ENCODE measurements at regions not wholly inside any gene's neighbourhood (a gene's known extent, or its start where the extent isn't known, plus 50 kb on each side); places are given as distances from the start of the nearest gene placed in this dataset.

GRCh38 chr12:107547389-107547788 is 138.2 kb upstream of the PWP1 start:
- 80 to 97% (median 83%) methylated on average over 3 of the region's 3 CpGs for WGBS, 4 donors
- intact Hi-C loops (cut with DNase I), result no loop called here

GRCh38 chr12:107549651-107550480 is 135.7 kb upstream of the PWP1 start:
- no peaks in the 10 kb centered on the region for H3K36me3 ChIP-seq (replicated peaks in 1 of 2)
- no peaks in the 10 kb centered on the region for H3K27me3 ChIP-seq
- no peak overlapping the region for H3K4me3 ChIP-seq
- H3K9me3 ChIP-seq (replicated peaks in 1 of 3), result peaks cover 0 to 8% (median 0%) of the 10 kb centered on the region in 3 donors
- no peak for TF ChIP-seq POLR2A (IDR thresholded peaks at IDR 0.05)
- TF ChIP-seq, protein P1, sequence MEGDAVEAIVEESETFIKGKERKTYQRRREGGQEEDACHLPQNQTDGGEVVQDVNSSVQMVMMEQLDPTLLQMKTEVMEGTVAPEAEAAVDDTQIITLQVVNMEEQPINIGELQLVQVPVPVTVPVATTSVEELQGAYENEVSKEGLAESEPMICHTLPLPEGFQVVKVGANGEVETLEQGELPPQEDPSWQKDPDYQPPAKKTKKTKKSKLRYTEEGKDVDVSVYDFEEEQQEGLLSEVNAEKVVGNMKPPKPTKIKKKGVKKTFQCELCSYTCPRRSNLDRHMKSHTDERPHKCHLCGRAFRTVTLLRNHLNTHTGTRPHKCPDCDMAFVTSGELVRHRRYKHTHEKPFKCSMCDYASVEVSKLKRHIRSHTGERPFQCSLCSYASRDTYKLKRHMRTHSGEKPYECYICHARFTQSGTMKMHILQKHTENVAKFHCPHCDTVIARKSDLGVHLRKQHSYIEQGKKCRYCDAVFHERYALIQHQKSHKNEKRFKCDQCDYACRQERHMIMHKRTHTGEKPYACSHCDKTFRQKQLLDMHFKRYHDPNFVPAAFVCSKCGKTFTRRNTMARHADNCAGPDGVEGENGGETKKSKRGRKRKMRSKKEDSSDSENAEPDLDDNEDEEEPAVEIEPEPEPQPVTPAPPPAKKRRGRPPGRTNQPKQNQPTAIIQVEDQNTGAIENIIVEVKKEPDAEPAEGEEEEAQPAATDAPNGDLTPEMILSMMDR (IDR thresholded peaks at IDR 0.05), result no peak
- 95 to 97% (median 95%) methylated on average over 4 of the region's 4 CpGs for WGBS, 4 donors
- H3K27ac ChIP-seq, result no peak overlapping the region
- H3K4me1 ChIP-seq (replicated peaks in 1 of 2), result no peaks in the 10 kb centered on the region
- no peak for DNase-seq
- intact Hi-C loops (cut with DNase I), result no loop called here

More at GRCh38 chr12:107547389-107547788, 138.2 kb upstream of the PWP1 start:
- H3K27ac ChIP-seq, result no peak overlapping the region
- H3K36me3 ChIP-seq (replicated peaks in 1 of 2), result no peaks in the 10 kb centered on the region
- no peaks in the 10 kb centered on the region for H3K4me1 ChIP-seq (replicated peaks in 1 of 2)
- no peak overlapping the region for H3K4me3 ChIP-seq
- H3K27me3 ChIP-seq, result no peaks in the 10 kb centered on the region
- H3K9me3 ChIP-seq (replicated peaks in 1 of 3), result peaks cover 0 to 8% (median 0%) of the 10 kb centered on the region in 3 donors
- no peak for TF ChIP-seq POLR2A (IDR thresholded peaks at IDR 0.05)
- TF ChIP-seq, protein P1 (IDR thresholded peaks at IDR 0.05), result no peak
- DNase-seq, result no peak

DNA sequence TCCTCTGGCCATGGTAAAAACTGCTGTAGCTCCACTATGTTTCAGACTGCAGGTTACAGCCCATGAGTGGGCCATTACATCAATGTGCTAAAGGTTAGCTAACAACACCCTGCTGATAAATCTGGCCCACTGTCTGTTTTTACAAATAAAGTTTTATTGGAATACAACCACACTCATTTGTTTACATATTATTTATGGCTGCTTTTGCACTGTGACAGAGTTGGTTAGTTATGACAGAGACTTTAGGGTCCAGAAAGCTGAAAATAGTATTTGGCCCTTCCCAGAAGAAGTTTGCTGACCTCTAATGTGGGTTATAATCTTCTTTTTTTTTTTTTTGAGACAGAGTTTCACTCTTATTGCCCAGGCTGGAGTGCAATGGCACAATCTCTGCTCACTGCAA is 134.2 kb upstream of the PWP1 start:
- no peak for DNase-seq
- H3K27ac ChIP-seq, result no peak overlapping the region
- H3K36me3 ChIP-seq (replicated peaks in 1 of 2), result no peaks in the 10 kb centered on the region
- intact Hi-C loops (cut with DNase I), result no loop called here
- no peaks in the 10 kb centered on the region for H3K4me1 ChIP-seq (replicated peaks in 1 of 2)
- H3K4me3 ChIP-seq, result no peak overlapping the region
- H3K9me3 ChIP-seq (replicated peaks in 1 of 3), result peaks cover 0 to 8% (median 0%) of the 10 kb centered on the region in 3 donors
- TF ChIP-seq, protein P1 (IDR thresholded peaks at IDR 0.05), result no peak
- no peak for TF ChIP-seq POLR2A (IDR thresholded peaks at IDR 0.05)
- H3K27me3 ChIP-seq, result no peaks in the 10 kb centered on the region

- no peaks in the 10 kb centered on the region for H3K4me1 ChIP-seq (replicated peaks in 1 of 2)
- no peak for DNase-seq
- peaks cover 0 to 8% (median 0%) of the 10 kb centered on the region in 3 donors for H3K9me3 ChIP-seq (replicated peaks in 1 of 3)
- H3K27me3 ChIP-seq, result no peaks in the 10 kb centered on the region
- intact Hi-C loops (cut with DNase I), result no loop called here
- WGBS, 4 donors, result 90 to 94% (median 92%) methylated on average over 4 of the region's 4 CpGs
- no peaks in the 10 kb centered on the region for H3K36me3 ChIP-seq (replicated peaks in 1 of 2)
- H3K4me3 ChIP-seq, result no peak overlapping the region
- TF ChIP-seq POLR2A (IDR thresholded peaks at IDR 0.05), result no peak
- TF ChIP-seq, protein P1 (IDR thresholded peaks at IDR 0.05), result no peak
- H3K27ac ChIP-seq, result no peak overlapping the region
Measured at GRCh38 chr12:107552263-107552662, 133.3 kb upstream of the PWP1 start.
